NCI-H460 (cell line): ENCODE measurements at regions not wholly inside any gene's neighbourhood (a gene's known extent, or its start where the extent isn't known, plus 50 kb on each side); places are given as distances from the start of the nearest gene placed in this dataset.

Experiments
- DNase-seq: peaks from one replicate; pipeline ENCODE4 v3.0.0-alpha.2; 2016; ENCODE audit warnings: low read depth; ENCODE audit errors: extremely low read depth

DNA sequence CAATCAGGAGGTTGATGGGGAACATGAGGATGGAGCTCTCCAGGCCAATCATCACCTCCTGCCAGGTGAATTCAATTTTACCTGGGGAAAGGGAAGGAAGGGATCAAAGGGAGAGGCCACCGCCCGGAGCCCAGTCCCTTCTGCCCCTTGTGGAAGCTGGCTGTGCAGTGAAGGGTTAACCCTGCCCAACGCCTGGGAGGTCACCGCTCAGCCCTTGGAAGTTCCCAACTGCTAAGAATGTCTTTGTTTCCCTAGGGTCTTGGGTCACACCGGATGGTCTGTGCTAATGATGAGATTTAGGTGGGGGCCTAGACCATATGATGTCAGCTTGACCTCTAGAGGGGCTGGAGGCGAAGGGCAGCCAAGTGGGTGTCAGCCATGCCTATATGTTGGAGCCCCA is 52.1 kb upstream of the GCSH start:
- no peak for DNase-seq
